Choroid plexus epithelial cell (primary cell): ENCODE measurements at regions not wholly inside any gene's neighbourhood (a gene's known extent, or its start where the extent isn't known, plus 50 kb on each side); places are given as distances from the start of the nearest gene placed in this dataset.
A peak's percentile ranks its signal among the peaks of the same experiment; 100 is the strongest.

Experiments
- DNase-seq: peaks from one replicate; pipeline ENCODE4 v3.0.0-alpha.2; 2010; ENCODE audit warnings: low read depth
- H3K4me3 ChIP-seq: 2 replicates; pipeline ENCODE4 v1.5.1; 2011; ENCODE audit warnings: low read depth, mild to moderate bottlenecking, control low read depth, low read length, moderate library complexity
- TF ChIP-seq, protein P1 (sequence below): conservative IDR thresholded peaks from 2 replicates; pipeline ENCODE4 v1.5.1; 2011; ENCODE audit warnings: low read depth, mild to moderate bottlenecking, control low read depth, inconsistent platforms, low read length, moderate library complexity

DNA sequence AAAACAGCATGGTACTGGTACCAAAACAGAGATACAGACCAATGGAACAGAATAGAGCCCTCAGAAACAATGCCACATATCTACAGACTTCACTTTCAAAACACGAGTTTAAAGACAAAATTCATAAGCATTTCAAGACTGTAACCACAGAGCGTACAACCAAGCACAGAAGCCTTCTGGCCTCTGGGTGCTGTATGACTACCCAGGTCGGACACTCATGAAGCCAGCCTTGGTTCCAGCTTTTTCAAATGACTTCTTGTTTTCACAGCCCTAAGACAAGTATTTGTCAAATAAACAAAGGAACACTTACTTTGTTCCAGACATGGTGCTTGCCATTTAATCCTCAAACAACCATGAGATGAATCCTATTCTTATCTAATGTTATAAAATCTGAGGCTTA, 536.1 kb upstream of the NR3C2 start:
- TF ChIP-seq, protein P1, sequence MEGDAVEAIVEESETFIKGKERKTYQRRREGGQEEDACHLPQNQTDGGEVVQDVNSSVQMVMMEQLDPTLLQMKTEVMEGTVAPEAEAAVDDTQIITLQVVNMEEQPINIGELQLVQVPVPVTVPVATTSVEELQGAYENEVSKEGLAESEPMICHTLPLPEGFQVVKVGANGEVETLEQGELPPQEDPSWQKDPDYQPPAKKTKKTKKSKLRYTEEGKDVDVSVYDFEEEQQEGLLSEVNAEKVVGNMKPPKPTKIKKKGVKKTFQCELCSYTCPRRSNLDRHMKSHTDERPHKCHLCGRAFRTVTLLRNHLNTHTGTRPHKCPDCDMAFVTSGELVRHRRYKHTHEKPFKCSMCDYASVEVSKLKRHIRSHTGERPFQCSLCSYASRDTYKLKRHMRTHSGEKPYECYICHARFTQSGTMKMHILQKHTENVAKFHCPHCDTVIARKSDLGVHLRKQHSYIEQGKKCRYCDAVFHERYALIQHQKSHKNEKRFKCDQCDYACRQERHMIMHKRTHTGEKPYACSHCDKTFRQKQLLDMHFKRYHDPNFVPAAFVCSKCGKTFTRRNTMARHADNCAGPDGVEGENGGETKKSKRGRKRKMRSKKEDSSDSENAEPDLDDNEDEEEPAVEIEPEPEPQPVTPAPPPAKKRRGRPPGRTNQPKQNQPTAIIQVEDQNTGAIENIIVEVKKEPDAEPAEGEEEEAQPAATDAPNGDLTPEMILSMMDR: no peak
- no peak for DNase-seq
- H3K4me3 ChIP-seq: no peak overlapping the region

DNA sequence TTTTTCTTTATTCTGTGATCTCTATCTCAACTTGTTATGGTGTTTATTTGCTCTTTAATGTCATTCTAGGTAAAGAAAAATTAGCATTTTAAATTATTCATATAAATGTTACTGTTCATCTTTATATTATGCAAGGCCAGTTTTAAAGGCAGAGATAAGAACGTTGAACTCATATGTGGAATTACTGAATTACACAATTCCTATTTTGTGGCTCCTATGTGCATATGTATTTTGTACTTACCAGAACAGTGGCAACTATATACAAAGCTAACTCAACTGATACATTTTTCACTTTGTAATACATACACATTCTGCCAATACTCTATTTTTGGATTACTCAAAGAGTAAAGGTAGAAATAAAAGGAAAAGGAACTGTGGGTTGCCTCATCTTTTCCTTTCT, 533.2 kb upstream of the NR3C2 start:
- H3K4me3 ChIP-seq: no peak overlapping the region
- TF ChIP-seq, protein P1: no peak
- no peak for DNase-seq

DNA sequence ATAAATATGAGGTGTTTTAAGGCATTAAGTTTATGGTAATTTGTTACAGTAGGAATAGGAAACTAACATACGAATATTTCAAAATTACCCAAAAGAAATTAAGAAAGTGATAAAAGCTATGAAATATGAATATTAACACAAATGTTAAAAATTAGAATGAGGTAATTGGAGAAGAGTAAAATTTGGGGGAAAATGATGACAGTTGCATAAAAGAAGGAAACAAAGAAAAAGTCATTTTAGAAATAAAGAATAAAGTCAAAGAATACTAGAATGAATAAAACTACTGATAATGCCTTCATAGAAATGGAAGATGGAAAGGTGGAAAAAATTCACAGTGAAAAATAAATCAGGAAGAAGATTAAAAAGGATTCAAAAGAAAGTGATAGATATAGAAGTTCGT, 522.9 kb upstream of the NR3C2 start:
- no peak for DNase-seq
- TF ChIP-seq, protein P1: no peak
- H3K4me3 ChIP-seq: no peak overlapping the region

DNA sequence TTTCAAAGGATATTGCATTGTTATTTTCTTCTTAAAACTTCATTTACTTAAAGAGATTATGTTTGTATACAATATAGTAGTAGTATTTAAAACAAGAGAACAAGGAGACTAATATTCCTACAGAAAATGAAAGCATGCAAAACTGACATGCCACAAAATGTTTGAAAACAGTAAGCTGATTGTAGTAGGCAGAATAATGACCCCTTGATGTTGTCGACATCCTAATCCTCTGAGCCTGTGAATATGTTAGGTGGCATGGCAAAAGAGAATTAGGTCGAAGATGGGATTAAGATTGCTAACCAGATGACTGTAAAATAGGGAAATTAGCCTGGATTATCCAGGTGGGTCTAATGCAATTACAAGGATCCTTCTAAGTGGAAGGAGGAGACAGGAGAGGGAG, 522.2 kb upstream of the NR3C2 start:
- H3K4me3 ChIP-seq: no peak overlapping the region
- TF ChIP-seq, protein P1: no peak
- DNase-seq: no peak

DNA sequence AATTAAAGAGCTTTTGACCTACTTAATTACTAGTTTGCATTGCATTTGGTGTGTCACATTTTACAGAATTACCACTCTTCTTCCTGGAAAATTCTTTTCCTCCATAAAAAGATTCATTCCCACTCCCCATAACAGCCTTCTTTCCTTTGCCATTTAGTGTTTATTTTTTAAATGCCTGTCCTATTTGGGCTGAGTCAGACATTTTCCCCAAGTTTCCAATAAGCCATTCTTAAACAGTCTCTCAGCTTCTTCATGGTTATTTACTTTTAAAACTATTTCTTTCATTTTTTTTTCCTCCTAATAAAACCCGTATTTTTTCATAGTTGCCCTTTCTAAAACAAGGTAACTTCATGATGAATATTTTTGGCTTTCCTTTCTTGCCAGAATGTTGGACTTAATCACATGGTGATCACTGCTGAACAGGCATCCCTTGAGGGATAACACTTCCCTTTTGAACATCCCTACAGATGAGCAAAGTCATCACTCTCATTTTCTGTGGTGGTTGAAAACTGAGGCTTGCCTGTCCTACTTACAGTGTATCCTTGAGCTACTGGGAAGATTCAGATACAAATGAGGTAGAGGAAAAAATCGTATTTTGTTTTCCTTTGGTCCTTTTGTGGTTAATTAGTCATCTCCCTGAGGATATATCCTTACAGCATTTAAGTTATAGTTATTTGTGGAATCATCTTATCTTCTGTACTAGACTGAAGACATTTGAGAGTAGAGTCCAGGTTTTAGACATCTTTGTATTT, 520.5 kb upstream of the NR3C2 start:
- DNase-seq: peak; percentile 20
- H3K4me3 ChIP-seq: no peak overlapping the region
- TF ChIP-seq, protein P1: no peak

DNA sequence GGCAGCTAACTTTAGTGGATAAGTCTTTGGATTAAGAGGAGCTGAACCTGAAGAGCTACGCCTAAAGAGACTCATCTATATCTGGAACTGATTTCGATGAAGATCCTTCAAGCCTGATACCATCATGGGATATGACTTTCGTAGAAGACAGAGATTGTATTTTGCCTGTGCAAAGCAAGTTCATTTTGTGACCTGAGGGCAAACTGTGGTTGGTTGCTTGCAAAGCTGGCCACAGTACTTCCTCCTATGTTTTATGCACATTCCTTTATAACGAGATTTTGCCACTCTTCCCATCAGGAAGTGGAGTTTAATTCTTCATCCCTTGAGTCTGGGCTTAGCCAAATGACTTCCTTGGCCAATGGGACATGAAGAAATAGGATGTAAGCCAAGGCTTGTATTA, 519.3 kb upstream of the NR3C2 start:
- no peak overlapping the region for H3K4me3 ChIP-seq
- TF ChIP-seq, protein P1: no peak
- no peak for DNase-seq

DNA sequence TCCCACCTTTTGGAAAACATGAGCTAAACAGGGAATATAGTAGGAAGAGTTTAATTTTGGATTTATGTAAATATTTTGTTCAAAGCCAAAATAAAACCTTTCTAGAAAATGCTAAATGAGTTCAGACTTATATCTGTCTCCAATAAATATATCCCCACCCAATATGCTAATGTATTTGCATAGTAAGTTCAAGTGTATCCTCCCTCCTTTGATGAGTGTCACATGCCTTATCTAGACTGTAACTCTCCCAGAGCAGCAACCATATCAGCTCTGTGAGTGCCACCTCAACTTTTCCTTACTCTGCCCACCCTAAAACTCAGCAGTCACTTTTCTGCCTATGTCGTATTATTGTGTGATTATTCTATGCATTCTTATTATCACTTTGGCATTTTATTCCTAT, 516.1 kb upstream of the NR3C2 start:
- no peak for DNase-seq
- TF ChIP-seq, protein P1: no peak
- no peak overlapping the region for H3K4me3 ChIP-seq
